Gastroesophageal sphincter (tissue), 3 donors: ENCODE measurements at regions not wholly inside any gene's neighbourhood (a gene's known extent, or its start where the extent isn't known, plus 50 kb on each side); places are given as distances from the start of the nearest gene placed in this dataset.

Source experiments
- EP300 ChIP-seq: sonication (generic); formaldehyde crosslinking; IDR thresholded peaks from one replicate; pipeline ENCODE4 v1.6.1; 2017; ENCODE audit warnings: antibody characterized with exemption, mild to moderate bottlenecking
- POLR2A ChIP-seq, 2 donors: fragments of 450-650 bp; IDR thresholded peaks; one replicate each; pipeline ENCODE4 v1.6.1; 2017; ENCODE audit warnings: antibody characterized with exemption in 2 of 2, mild to moderate bottlenecking in 2 of 2, moderate library complexity in 1 of 2
- POLR2AphosphoS5 ChIP-seq: sonication (generic); formaldehyde crosslinking; IDR thresholded peaks from one replicate; pipeline ENCODE4 v1.6.1; 2017; ENCODE audit warnings: antibody characterized with exemption
- TF ChIP-seq, protein P1 (sequence below), 4 experiments: fragments of 200-600 bp in 2 of 4; fragments of 450-650 bp in 2 of 4; sonication (generic) in 1 of 4; IDR thresholded peaks; one replicate each; pipeline ENCODE4 v1.5.1; 2017 to 2019; ENCODE audit warnings: antibody characterized with exemption in 4 of 4, mild to moderate bottlenecking in 2 of 4, moderate library complexity in 2 of 4

DNA sequence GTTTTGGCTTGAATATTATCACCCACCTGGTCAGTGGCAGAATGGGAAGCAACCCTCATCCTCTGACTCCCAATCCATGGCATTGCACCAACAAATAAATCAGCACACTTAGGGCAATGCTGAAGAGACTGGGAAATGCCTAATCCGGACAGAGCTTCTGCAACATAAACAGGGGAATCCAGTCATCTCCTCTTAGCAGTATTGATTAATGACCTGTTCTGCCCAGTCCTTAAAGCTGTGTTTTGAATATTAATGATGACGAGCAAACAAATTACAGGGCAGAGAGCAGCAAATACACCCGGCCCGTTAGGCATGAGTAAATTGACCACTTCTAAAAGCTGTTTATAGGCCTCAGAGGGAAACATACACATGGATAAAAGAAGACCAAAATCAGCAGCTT, 77.0 kb upstream of the B3GAT2 start:
- TF ChIP-seq, protein P1, sequence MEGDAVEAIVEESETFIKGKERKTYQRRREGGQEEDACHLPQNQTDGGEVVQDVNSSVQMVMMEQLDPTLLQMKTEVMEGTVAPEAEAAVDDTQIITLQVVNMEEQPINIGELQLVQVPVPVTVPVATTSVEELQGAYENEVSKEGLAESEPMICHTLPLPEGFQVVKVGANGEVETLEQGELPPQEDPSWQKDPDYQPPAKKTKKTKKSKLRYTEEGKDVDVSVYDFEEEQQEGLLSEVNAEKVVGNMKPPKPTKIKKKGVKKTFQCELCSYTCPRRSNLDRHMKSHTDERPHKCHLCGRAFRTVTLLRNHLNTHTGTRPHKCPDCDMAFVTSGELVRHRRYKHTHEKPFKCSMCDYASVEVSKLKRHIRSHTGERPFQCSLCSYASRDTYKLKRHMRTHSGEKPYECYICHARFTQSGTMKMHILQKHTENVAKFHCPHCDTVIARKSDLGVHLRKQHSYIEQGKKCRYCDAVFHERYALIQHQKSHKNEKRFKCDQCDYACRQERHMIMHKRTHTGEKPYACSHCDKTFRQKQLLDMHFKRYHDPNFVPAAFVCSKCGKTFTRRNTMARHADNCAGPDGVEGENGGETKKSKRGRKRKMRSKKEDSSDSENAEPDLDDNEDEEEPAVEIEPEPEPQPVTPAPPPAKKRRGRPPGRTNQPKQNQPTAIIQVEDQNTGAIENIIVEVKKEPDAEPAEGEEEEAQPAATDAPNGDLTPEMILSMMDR (IDR thresholded peaks at IDR 0.05), result no peak
- TF ChIP-seq POLR2A (IDR thresholded peaks at IDR 0.05) (no peak), POLR2AphosphoS5 (no peak), EP300 (no peak)
